Heart left ventricle (tissue), 13 donors: ENCODE measurements at regions not wholly inside any gene's neighbourhood (a gene's known extent, or its start where the extent isn't known, plus 50 kb on each side); places are given as distances from the start of the nearest gene placed in this dataset.

Experiments
- CTCF ChIP-seq, 12 donors: fragments of 200-600 bp; sonication (generic) in 4 of 12; IDR thresholded peaks; one replicate each; pipeline versions ENCODE4 v1.5.0 to v1.8.0; 2018 to 2022; ENCODE audit warnings: antibody characterized with exemption in 12 of 12, mild to moderate bottlenecking in 5 of 12
- POLR2A ChIP-seq, 2 donors: fragments of 450-650 bp; IDR thresholded peaks; one replicate each; pipeline ENCODE4 v1.6.1; 2017; ENCODE audit warnings: antibody characterized with exemption in 2 of 2, mild to moderate bottlenecking in 2 of 2, moderate library complexity in 2 of 2
- donor health status: ischemic (EF 13 %, LVEDD 7.1; RV severe dilation, severe dysfunction).
- donor health status: DM: no; HTN: yes; CAD: no.
- donor health status: DM: no; HTN: no; CAD: no.
- donor health status: ischemic (EF 25% LVEDD 6.9; RV normal size, moderate dysfunction).
- donor health status: ischemic (EF 25% LVEDD 5.7; RV mildly dilated, moderate dysfunction).
- donor health status: ischemic (EF 35%, LVEDD 5.7; RV mildly dilated, moderate dysfunction).
- donor health status: nonischemic (EF 11% LVEDD 7.7; RV severe dilation, severe dysfunction).
- donor health status: DM: yes; HTN: yes; CAD: no.
- donor health status: PGD.
- donor health status: ischemic (EF 29% LVEDD 5.4; RV normal size, mild dysfunction).
- donor health status: nonischemic (EF 23%, LVEDD 6.1; RV moderate dilation, normal function).

- TF ChIP-seq CTCF (IDR thresholded peaks at IDR 0.05) (no peak), POLR2A (IDR thresholded peaks at IDR 0.05) (no peak)
Measured at GRCh38 chr9:13860019-13860418, 453.9 kb downstream of the NFIB start.
